Urinary bladder (tissue), 3 donors: ENCODE measurements at regions not wholly inside any gene's neighbourhood (a gene's known extent, or its start where the extent isn't known, plus 50 kb on each side); places are given as distances from the start of the nearest gene placed in this dataset.

Experiments
- DNase-seq: peaks from one replicate; pipeline ENCODE4 v3.0.0-alpha.2; 2015; ENCODE audit errors: extremely low spot score
- H3K27ac ChIP-seq: one replicate; pipeline ENCODE4 v1.5.1; 2013; ENCODE audit warnings: low read depth, mild to moderate bottlenecking, moderate library complexity
- H3K36me3 ChIP-seq: one replicate; pipeline ENCODE4 v1.6.1; 2013; ENCODE audit warnings: mild to moderate bottlenecking, moderate library complexity; ENCODE audit not compliant: insufficient read depth
- H3K4me1 ChIP-seq: one replicate; pipeline ENCODE4 v1.6.1; 2013; ENCODE audit warnings: mild to moderate bottlenecking, moderate library complexity; ENCODE audit not compliant: insufficient read depth
- H3K4me3 ChIP-seq: one replicate; pipeline ENCODE4 v1.5.1; 2013; ENCODE audit warnings: low read depth, low read length
- WGBS: extraction: QIAGEN DNeasy Blood & Tissue Kit; methylation state at CpG from one replicate; pipeline ENCODE4 v1.1.7; 2013; 5-methylcytosine and 5-hydroxymethylcytosine counted together
- donor health status: healthy with polysubstance abuse.
- donor health status: healthy.

- no peak for DNase-seq
- H3K4me3 ChIP-seq: no peak overlapping the region
- 77% methylated on average over 5 of the region's 5 CpGs for WGBS
- H3K27ac ChIP-seq: no peak overlapping the region
- H3K4me1 ChIP-seq: no peaks in the 10 kb centered on the region
- no peaks in the 10 kb centered on the region for H3K36me3 ChIP-seq
Measured at GRCh38 chr1:10861822-10862221, 65.4 kb upstream of the CASZ1 start.

GRCh38 chr1:10862743-10863335 is 66.4 kb upstream of the CASZ1 start:
- Histone ChIP-seq H3K27ac (no peak overlapping the region), H3K4me1 (no peaks in the 10 kb centered on the region), H3K36me3 (no peaks in the 10 kb centered on the region), H3K4me3 (no peak overlapping the region)
- WGBS: 74% methylated on average over 18 of the region's 18 CpGs
- DNase-seq: no peak

- 46% methylated on average over 12 of the region's 12 CpGs for WGBS
- no peaks in the 10 kb centered on the region for H3K4me1 ChIP-seq
- H3K27ac ChIP-seq: no peak overlapping the region
- H3K4me3 ChIP-seq: no peak overlapping the region
- no peaks in the 10 kb centered on the region for H3K36me3 ChIP-seq
- no peak for DNase-seq
Measured at GRCh38 chr1:10863886-10864285, 67.4 kb upstream of the CASZ1 start.

- no peak for DNase-seq
- H3K4me1 ChIP-seq: no peaks in the 10 kb centered on the region
- H3K27ac ChIP-seq: no peak overlapping the region
- H3K4me3 ChIP-seq: no peak overlapping the region
- no peaks in the 10 kb centered on the region for H3K36me3 ChIP-seq
- WGBS: 82% methylated on average over 9 of the region's 9 CpGs
Measured at GRCh38 chr1:10864776-10865175, 68.3 kb upstream of the CASZ1 start.

GRCh38 chr1:10865518-10866320 is 69.3 kb upstream of the CASZ1 start:
- no peak for DNase-seq
- H3K4me3 ChIP-seq: no peak overlapping the region
- WGBS: 65% methylated on average over 19 of the region's 19 CpGs
- no peaks in the 10 kb centered on the region for H3K36me3 ChIP-seq
- no peaks in the 10 kb centered on the region for H3K4me1 ChIP-seq
- no peak overlapping the region for H3K27ac ChIP-seq

GRCh38 chr1:10866321-10867093 is 70.1 kb upstream of the CASZ1 start:
- Histone ChIP-seq H3K36me3 (no peaks in the 10 kb centered on the region), H3K4me3 (peak overlapping the region; percentile 42), H3K4me1 (no peaks in the 10 kb centered on the region), H3K27ac (no peak overlapping the region)
- no peak for DNase-seq
- WGBS: 9% methylated on average over 31 of the region's 31 CpGs

GRCh38 chr1:10867138-10867721 is 70.8 kb upstream of the CASZ1 start:
- Histone ChIP-seq H3K27ac (no peak overlapping the region), H3K4me1 (no peaks in the 10 kb centered on the region), H3K4me3 (peak overlapping the region; percentile 42), H3K36me3 (no peaks in the 10 kb centered on the region)
- no peak for DNase-seq
- 1% methylated on average over 54 of the region's 54 CpGs for WGBS

GRCh38 chr1:10867914-10868598 is 71.6 kb upstream of the CASZ1 start:
- 67% methylated on average over 17 of the region's 17 CpGs for WGBS
- no peak for DNase-seq
- Histone ChIP-seq H3K36me3 (no peaks in the 10 kb centered on the region), H3K4me1 (no peaks in the 10 kb centered on the region), H3K27ac (no peak overlapping the region), H3K4me3 (no peak overlapping the region)

- Histone ChIP-seq H3K4me1 (no peaks in the 10 kb centered on the region), H3K4me3 (no peak overlapping the region), H3K36me3 (no peaks in the 10 kb centered on the region), H3K27ac (no peak overlapping the region)
- DNase-seq: no peak
- WGBS: 72% methylated on average over 6 of the region's 6 CpGs
Measured at GRCh38 chr1:10868599-10868965, 72.1 kb upstream of the CASZ1 start.

- Histone ChIP-seq H3K4me3 (no peak overlapping the region), H3K27ac (no peak overlapping the region), H3K4me1 (no peaks in the 10 kb centered on the region), H3K36me3 (no peaks in the 10 kb centered on the region)
- DNase-seq: no peak
- 40% methylated on average over 1 of the region's 1 CpG for WGBS
Measured at GRCh38 chr1:10869933-10870332, 73.5 kb upstream of the CASZ1 start.

GRCh38 chr1:10870493-10871096 is 74.1 kb upstream of the CASZ1 start:
- 71% methylated on average over 5 of the region's 5 CpGs for WGBS
- no peak overlapping the region for H3K4me3 ChIP-seq
- no peaks in the 10 kb centered on the region for H3K36me3 ChIP-seq
- no peaks in the 10 kb centered on the region for H3K4me1 ChIP-seq
- no peak for DNase-seq
- no peak overlapping the region for H3K27ac ChIP-seq

GRCh38 chr1:10873189-10873588 is 76.7 kb upstream of the CASZ1 start:
- Histone ChIP-seq H3K4me1 (no peaks in the 10 kb centered on the region), H3K4me3 (no peak overlapping the region), H3K36me3 (no peaks in the 10 kb centered on the region), H3K27ac (no peak overlapping the region)
- whole genome bisulfite sequencing: 84% methylated on average over 6 of the region's 6 CpGs
- no peak for DNase-seq

- WGBS: 91% methylated on average over 5 of the region's 5 CpGs
- Histone ChIP-seq H3K4me3 (no peak overlapping the region), H3K27ac (no peak overlapping the region), H3K36me3 (no peaks in the 10 kb centered on the region), H3K4me1 (no peaks in the 10 kb centered on the region)
- no peak for DNase-seq
Measured at GRCh38 chr1:10874351-10874750, 77.9 kb upstream of the CASZ1 start.
